GM18507 (cell line): ENCODE measurements at regions not wholly inside any gene's neighbourhood (a gene's known extent, or its start where the extent isn't known, plus 50 kb on each side); places are given as distances from the start of the nearest gene placed in this dataset.

ENCODE experiments used
- DNase-seq: peaks from one replicate; pipeline ENCODE4 v3.0.0; 2011; ENCODE audit warnings: low read depth; ENCODE audit not compliant: insufficient read length; ENCODE audit errors: extremely low spot score
- FAIRE-seq: peaks from 2 replicates; lab custom pipeline; 2011; peaks lifted over from hg19 to GRCh38; lab: Jason Lieb, UNC

GRCh38 chr9:87285183-87285850, 212.3 kb upstream of the DAPK1 start:
- DNase-seq (no peak), FAIRE-seq (no peak)

- FAIRE-seq = no peak
- no peak for DNase-seq
These were observed 211.2 kb upstream of the DAPK1 start for GRCh38 chr9:87286506-87286905.

GRCh38 chr9:87290241-87291052, 207.2 kb upstream of the DAPK1 start:
- FAIRE-seq (no peak), DNase-seq (no peak)

DNA sequence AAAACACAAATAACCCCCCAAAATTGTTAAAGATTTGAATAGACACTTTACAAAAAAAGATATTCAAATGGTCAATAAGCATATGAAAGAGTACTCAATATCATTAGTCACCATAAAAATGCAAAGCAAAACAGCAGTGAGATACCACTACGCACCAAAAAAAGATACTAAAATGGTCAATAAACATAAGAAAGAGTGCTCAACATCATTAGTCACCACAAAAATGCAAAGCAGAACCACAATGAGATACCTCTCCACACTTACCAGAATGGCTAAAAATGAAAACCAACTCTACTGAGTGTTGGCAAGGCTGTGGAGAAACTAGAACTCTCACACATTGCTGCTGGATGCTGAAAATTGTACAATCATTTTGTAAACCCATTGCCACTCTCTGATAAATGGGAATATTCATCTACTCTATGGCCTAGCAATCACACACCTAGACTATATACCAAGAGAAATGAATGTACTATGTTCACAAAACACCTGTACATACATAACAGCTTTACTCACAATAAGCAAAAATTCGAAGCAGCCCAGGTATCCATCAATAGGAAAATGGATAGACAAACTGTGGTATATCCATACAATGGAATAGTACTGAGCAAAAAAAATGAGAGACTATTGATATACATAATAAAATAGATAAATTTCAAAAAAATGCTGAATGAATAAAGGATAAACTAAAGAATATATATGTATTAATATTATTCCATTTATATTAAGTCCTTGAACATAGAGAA, 205.0 kb upstream of the DAPK1 start:
- DNase-seq (no peak), FAIRE-seq (no peak)

DNA sequence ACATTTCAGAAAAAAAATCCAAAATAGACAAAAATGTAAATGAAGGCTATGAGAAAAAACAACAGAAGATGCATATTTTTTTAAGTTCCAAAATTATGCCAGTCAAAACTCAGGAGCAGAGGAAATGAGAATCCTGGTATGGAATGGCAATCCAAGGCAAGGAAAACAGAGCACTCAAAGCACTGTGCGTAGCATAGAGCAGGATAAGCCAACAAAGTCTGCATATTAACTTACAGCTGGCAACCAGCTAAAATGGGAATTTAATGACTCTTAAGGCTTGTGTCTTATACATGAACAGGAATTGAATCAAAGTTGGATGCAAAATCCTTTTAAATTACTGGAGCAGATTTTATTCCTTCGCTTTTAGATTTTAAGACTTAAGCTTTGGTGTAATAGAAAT, 203.5 kb upstream of the DAPK1 start:
- DNase-seq (no peak), FAIRE-seq (no peak)

GRCh38 chr9:87300915-87301314, 196.8 kb upstream of the DAPK1 start:
- DNase-seq = no peak
- FAIRE-seq = no peak

GRCh38 chr9:87301371-87301770, 196.3 kb upstream of the DAPK1 start:
- FAIRE-seq = no peak
- DNase-seq = no peak

DNA sequence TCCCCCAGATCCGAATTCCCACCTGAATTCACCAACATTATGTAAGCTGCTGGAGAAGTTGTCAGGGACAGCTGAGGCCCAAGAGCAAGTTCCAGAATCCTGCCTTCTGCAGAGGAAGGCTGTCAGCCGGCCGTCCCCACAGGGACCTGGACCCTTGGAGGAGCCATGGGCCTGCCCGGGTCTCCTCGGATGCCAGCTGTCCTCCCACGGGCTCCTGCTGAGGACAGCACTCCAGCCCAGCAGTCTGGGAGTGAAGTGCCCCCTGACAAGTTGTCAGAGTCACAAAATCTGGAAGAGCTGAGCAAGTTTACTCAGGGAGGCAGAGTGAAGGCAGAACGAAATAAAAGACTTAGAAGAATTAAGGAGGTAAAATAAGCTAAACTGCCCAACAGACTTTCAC, 192.5 kb upstream of the DAPK1 start:
- FAIRE-seq (no peak), DNase-seq (no peak)

- no peak for FAIRE-seq
- no peak for DNase-seq
These were observed 191.7 kb upstream of the DAPK1 start for GRCh38 chr9:87306006-87306405.

- DNase-seq = no peak
- no peak for FAIRE-seq
These were observed 189.8 kb upstream of the DAPK1 start for GRCh38 chr9:87307848-87308247.

DNA sequence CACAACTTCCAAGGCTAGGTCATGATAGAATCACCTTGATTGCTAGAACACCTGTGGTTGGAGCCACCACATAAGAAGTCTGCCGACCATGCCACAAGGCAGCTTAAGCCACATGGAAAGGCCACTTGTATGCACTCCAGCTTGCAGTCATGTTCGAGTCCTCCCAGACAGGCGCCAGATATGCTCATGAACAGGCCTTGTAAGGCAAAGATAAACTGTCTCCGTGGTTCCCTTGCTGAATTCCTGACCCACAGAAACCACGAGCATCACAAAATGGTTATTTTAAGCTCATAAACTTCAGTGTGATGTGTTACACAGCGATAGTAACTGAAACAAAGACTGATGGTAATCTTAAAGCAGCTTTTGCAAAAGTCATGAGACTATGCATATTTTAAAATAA, 188.4 kb upstream of the DAPK1 start:
- DNase-seq = no peak
- no peak for FAIRE-seq

- DNase-seq = no peak
- FAIRE-seq = no peak
These were observed 186.7 kb upstream of the DAPK1 start for GRCh38 chr9:87310827-87311523.

- FAIRE-seq = no peak
- no peak for DNase-seq
These were observed 178.0 kb upstream of the DAPK1 start for GRCh38 chr9:87319656-87320055.

GRCh38 chr9:87320146-87320884, 177.4 kb upstream of the DAPK1 start:
- no peak for DNase-seq
- no peak for FAIRE-seq

GRCh38 chr9:87322840-87323635, 174.6 kb upstream of the DAPK1 start:
- FAIRE-seq (no peak), DNase-seq (no peak)

- DNase-seq = no peak
- FAIRE-seq = no peak
These were observed 173.7 kb upstream of the DAPK1 start for GRCh38 chr9:87323928-87324327.

DNA sequence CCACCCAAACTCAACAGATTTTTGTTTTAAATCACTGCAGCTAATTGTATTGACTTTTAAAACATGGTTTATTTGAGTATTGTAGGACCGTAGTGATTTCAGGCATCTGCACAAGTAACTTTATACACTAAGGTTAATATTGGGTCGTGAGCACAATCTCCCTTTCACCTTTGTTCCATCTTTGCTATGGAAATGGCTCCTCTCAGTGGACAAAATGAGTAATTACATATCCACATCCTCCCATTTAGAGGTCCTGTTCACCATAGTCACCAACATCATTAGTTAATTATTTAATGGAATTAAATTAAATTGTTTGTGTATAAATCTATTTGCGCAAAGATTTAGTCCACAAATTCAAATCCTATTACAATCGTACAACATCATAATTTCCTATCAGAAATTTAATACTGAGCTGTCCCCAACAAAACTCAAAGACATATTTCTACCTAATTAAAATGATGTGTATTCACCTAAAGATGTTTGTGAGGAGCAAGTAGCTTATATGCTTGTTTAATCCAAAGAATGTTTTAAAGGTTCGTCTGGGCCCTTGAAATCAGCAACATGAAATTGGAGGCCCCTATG, 173.0 kb upstream of the DAPK1 start:
- DNase-seq = no peak
- peak; percentile 82 for FAIRE-seq

DNA sequence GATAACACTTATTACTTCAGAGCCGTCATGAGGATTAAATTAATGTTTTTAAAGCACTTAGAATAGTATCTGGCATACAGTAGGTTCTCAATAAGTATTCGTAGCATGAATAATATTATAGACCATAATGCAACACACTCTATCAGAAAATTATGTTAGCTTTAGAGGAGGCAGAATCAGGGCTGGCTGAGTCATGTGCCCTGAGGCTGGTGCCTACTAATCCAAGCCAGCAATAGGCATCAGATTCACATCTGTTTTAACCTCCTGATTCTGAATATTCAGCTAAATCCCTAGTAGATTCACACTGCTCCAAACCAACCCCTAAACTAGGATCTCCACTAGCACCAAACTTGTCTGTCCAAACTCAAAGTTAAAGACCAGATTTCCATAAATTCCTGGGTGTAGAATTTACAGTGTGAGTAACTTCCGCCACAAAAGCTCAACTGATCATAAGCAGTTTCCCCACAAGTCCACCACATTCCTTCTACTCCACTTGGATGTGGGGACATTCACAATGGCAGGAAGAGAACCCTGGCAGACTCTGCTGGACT, 170.0 kb upstream of the DAPK1 start:
- no peak for DNase-seq
- no peak for FAIRE-seq
